OCI-LY7 (cell line): ENCODE measurements at regions not wholly inside any gene's neighbourhood (a gene's known extent, or its start where the extent isn't known, plus 50 kb on each side); places are given as distances from the start of the nearest gene placed in this dataset.

ENCODE experiments used
- CTCF ChIP-seq: fragments of 200-600 bp; sonication (generic); conservative IDR thresholded peaks from 2 replicates; pipeline ENCODE4 v1.5.1; 2014; ENCODE audit warnings: mild to moderate bottlenecking, antibody characterized with exemption, low read length, moderate library complexity, mixed read lengths
- EZH2phosphoT487 ChIP-seq: fragments of 200-600 bp; sonication (generic); IDR thresholded peaks from 2 replicates; pipeline ENCODE4 v1.6.1; 2018; ENCODE audit warnings: low read depth, borderline replicate concordance, mild to moderate bottlenecking, mixed run types, antibody characterized with exemption, low read length, moderate library complexity, mixed read lengths

GRCh38 chr15:36062357-36062756 is 516.4 kb upstream of the DPH6 start:
- TF ChIP-seq CTCF, result no peak
- TF ChIP-seq EZH2phosphoT487, result no peak
